ENCODE measurements at regions not wholly inside any gene's neighbourhood (a gene's known extent, or its start where the extent isn't known, plus 50 kb on each side); places are given as distances from the start of the nearest gene placed in this dataset.

- Histone ChIP-seq H3K4me3 (no peak overlapping the region), H3K4me1 (no peaks in the 10 kb centered on the region), H3K27me3 (no peaks in the 10 kb centered on the region), H3K27ac (no peak overlapping the region), H3K36me3 (no peaks in the 10 kb centered on the region), H3K9me3 (no peaks in the 10 kb centered on the region)
- intact Hi-C loops (cut with DNase I): no loop called here
- WGBS, 2 donors: 77 to 85% methylated on average over 2 of the region's 2 CpGs
- no peak for DNase-seq
- TF ChIP-seq CTCF (IDR thresholded peaks at IDR 0.05) (no peak), POLR2A (IDR thresholded peaks at IDR 0.05) (no peak)
Observed at GRCh38 chr1:198472997-198473396, 67.5 kb downstream of the ATP6V1G3 start.

GRCh38 chr1:198472119-198472518 is 68.4 kb downstream of the ATP6V1G3 start:
- Histone ChIP-seq H3K27ac (no peak overlapping the region), H3K36me3 (no peaks in the 10 kb centered on the region), H3K4me1 (no peaks in the 10 kb centered on the region), H3K27me3 (no peaks in the 10 kb centered on the region), H3K9me3 (no peaks in the 10 kb centered on the region), H3K4me3 (no peak overlapping the region)
- intact Hi-C loops (cut with DNase I): no loop called here
- 71% methylated on average over 1 of the region's 1 CpG; no CpG with 5 or more reads in 1 of the 2 donors for WGBS, 2 donors
- TF ChIP-seq POLR2A (IDR thresholded peaks at IDR 0.05) (no peak), CTCF (IDR thresholded peaks at IDR 0.05) (no peak)
- no peak for DNase-seq

- Histone ChIP-seq H3K27me3 (peaks cover 0 to 4% (median 0%) of the 10 kb centered on the region in 4 donors), H3K36me3 (no peaks in the 10 kb centered on the region), H3K4me1 (peaks cover 0 to 3% (median 0%) of the 10 kb centered on the region in 3 donors), H3K27ac (no peak overlapping the region), H3K4me3 (no peak overlapping the region), H3K9me3 (no peaks in the 10 kb centered on the region)
- TF ChIP-seq POLR2A (IDR thresholded peaks at IDR 0.05) (no peak), CTCF (IDR thresholded peaks at IDR 0.05) (no peak)
- intact Hi-C loops (cut with DNase I): loop anchor here (10.0 kb wide), 1 partner anchor 383 kb away; no protein-coding TSS in a partner anchor
- no peak for DNase-seq
- WGBS, 2 donors: 86 to 93% methylated on average over 2 of the region's 2 CpGs
Observed at GRCh38 chr1:198467907-198468306, 72.6 kb downstream of the ATP6V1G3 start.

- DNase-seq: no peak
- intact Hi-C loops (cut with DNase I): loop anchor here (10.0 kb wide), 1 partner anchor 383 kb away; no protein-coding TSS in a partner anchor
- no peak for TF ChIP-seq POLR2A (IDR thresholded peaks at IDR 0.05)
- no peak for TF ChIP-seq CTCF (IDR thresholded peaks at IDR 0.05)
- no peaks in the 10 kb centered on the region for H3K9me3 ChIP-seq
- H3K4me1 ChIP-seq: peaks cover 0 to 9% (median 0%) of the 10 kb centered on the region in 3 donors
- H3K27me3 ChIP-seq: peaks cover 0 to 4% (median 0%) of the 10 kb centered on the region in 4 donors
- no peaks in the 10 kb centered on the region for H3K36me3 ChIP-seq
- 53 to 84% methylated on average over 2 of the region's 2 CpGs for WGBS, 2 donors
- no peak overlapping the region for H3K4me3 ChIP-seq
- H3K27ac ChIP-seq: no peak overlapping the region
Observed at GRCh38 chr1:198467342-198467741, 73.1 kb downstream of the ATP6V1G3 start.

GRCh38 chr1:198465201-198466144 is 75.0 kb downstream of the ATP6V1G3 start:
- peak; percentile 27 to 79 (median 61) for TF ChIP-seq CTCF (IDR thresholded peaks at IDR 0.05)
- no peak for TF ChIP-seq POLR2A (IDR thresholded peaks at IDR 0.05)
- no peaks in the 10 kb centered on the region for H3K9me3 ChIP-seq
- no peak overlapping the region for H3K4me3 ChIP-seq
- peaks cover 0 to 4% (median 0%) of the 10 kb centered on the region in 4 donors for H3K27me3 ChIP-seq
- no peak for DNase-seq
- WGBS, 2 donors: 30 to 32% methylated on average over 3 of the region's 3 CpGs
- peaks cover 0 to 14% (median 0%) of the 10 kb centered on the region in 3 donors for H3K4me1 ChIP-seq
- intact Hi-C loops (cut with DNase I): loop anchor here (10.0 kb wide), 1 partner anchor 381 kb away; no protein-coding TSS in a partner anchor
- H3K27ac ChIP-seq: no peak overlapping the region
- H3K36me3 ChIP-seq: no peaks in the 10 kb centered on the region
